LoVo (cell line): ENCODE measurements at regions not wholly inside any gene's neighbourhood (a gene's known extent, or its start where the extent isn't known, plus 50 kb on each side); places are given as distances from the start of the nearest gene placed in this dataset.
A peak's percentile ranks its signal among the peaks of the same experiment; 100 is the strongest.
"Not testable (repeated sequence)": the region's sequence is repeated elsewhere in the genome, so short reads cannot be mapped to it uniquely, and the experiment has no call there.

ENCODE experiments used
- DNase-seq: peaks from one replicate; pipeline ENCODE4 v3.0.0-alpha.2; 2016; ENCODE audit warnings: low spot score

- DNase-seq, result no peak
Measured at GRCh38 chr5:50898966-50899365, 232.5 kb downstream of the PARP8 start.

- no peak for DNase-seq
Measured at GRCh38 chr5:50900952-50901510, 234.6 kb downstream of the PARP8 start.

- DNase-seq, result no peak
Measured at GRCh38 chr5:50903651-50904050, 237.2 kb downstream of the PARP8 start.

- no peak for DNase-seq
Measured at GRCh38 chr5:50905996-50906570, 239.6 kb downstream of the PARP8 start.

GRCh38 chr5:50920160-50920559, 253.7 kb downstream of the PARP8 start:
- DNase-seq, result not testable (repeated sequence)

- DNase-seq, result no peak
Measured at GRCh38 chr5:50921366-50922133, 255.1 kb downstream of the PARP8 start.

- DNase-seq, result not testable (repeated sequence)
Measured at GRCh38 chr5:50922134-50922941, 255.9 kb downstream of the PARP8 start.

- no peak for DNase-seq
Measured at GRCh38 chr5:50922942-50923767, 256.7 kb downstream of the PARP8 start.

GRCh38 chr5:50923768-50924494, 257.5 kb downstream of the PARP8 start:
- no peak for DNase-seq

GRCh38 chr5:50927953-50928352, 261.5 kb downstream of the PARP8 start:
- no peak for DNase-seq

- no peak for DNase-seq
Measured at GRCh38 chr5:50929174-50929573, 262.7 kb downstream of the PARP8 start.

GRCh38 chr5:50934343-50934742, 267.9 kb downstream of the PARP8 start:
- no peak for DNase-seq

- DNase-seq, result no peak
Measured at GRCh38 chr5:50945139-50945538, 278.7 kb downstream of the PARP8 start.

GRCh38 chr5:50947906-50948683, 281.7 kb downstream of the PARP8 start:
- no peak for DNase-seq

GRCh38 chr5:50953290-50953689, 286.9 kb downstream of the PARP8 start:
- DNase-seq, result no peak

- peak; percentile 53 for DNase-seq
Measured at GRCh38 chr5:50958852-50959457, 292.5 kb downstream of the PARP8 start.

GRCh38 chr5:50962934-50963872, 296.8 kb downstream of the PARP8 start:
- DNase-seq, result peak; percentile 59

- no peak for DNase-seq
Measured at GRCh38 chr5:50963971-50964745, 297.7 kb downstream of the PARP8 start.
